GM12891 (cell line): ENCODE measurements at regions not wholly inside any gene's neighbourhood (a gene's known extent, or its start where the extent isn't known, plus 50 kb on each side); places are given as distances from the start of the nearest gene placed in this dataset.

ENCODE experiments used
- PAX5 ChIP-seq: IDR thresholded peaks from 2 replicates; pipeline ENCODE4 v1.6.1; 2011; ENCODE audit warnings: low read length, moderate library complexity, mild to moderate bottlenecking; ENCODE audit not compliant: insufficient read depth, severe bottlenecking
- POLR2A ChIP-seq: IDR thresholded peaks from 2 replicates; pipeline ENCODE4 v1.6.1; 2011; ENCODE audit warnings: low read depth, low read length, control low read depth
- POLR2AphosphoS5 ChIP-seq: IDR thresholded peaks from 2 replicates; pipeline ENCODE4 v1.6.1; 2011; ENCODE audit warnings: low read depth, low read length, control low read depth
- TAF1 ChIP-seq: IDR thresholded peaks from 2 replicates; pipeline ENCODE4 v1.6.1; 2011; ENCODE audit warnings: low read depth, low read length, control low read depth

DNA sequence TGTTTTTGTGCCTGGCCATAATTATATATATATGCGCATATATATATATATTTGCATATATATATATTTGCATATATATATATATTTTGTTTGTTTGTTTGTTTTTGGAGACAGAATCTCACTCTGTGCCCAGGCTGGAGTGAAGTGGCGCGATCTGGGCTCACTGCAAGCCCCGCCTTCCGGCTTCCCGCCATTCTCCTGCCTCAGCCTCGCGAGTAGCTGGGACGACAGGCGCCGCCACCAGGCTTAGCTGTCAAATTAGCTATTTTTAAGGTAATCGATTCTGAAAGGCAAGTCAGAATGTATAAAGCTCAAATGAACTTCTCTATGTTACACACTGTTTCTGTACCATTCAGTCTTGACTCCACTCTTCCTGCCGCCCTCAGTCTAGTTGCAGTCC is 273.3 kb downstream of the TRIML1 start:
- no peak for TF ChIP-seq POLR2A
- TF ChIP-seq TAF1 = no peak
- TF ChIP-seq POLR2AphosphoS5 = no peak
- no peak for TF ChIP-seq PAX5
